Colonic mucosa (tissue), 4 donors: ENCODE measurements at regions not wholly inside any gene's neighbourhood (a gene's known extent, or its start where the extent isn't known, plus 50 kb on each side); places are given as distances from the start of the nearest gene placed in this dataset.

ENCODE experiments used
- DNase-seq: peaks from one replicate; pipeline ENCODE4 v3.0.0-alpha.2; 2020
- H3K27ac ChIP-seq: fragments of 200-600 bp; one replicate; pipeline ENCODE4 v1.8.0; 2021
- H3K27me3 ChIP-seq: fragments of 200-600 bp; one replicate; pipeline ENCODE4 v1.8.0; 2021
- H3K36me3 ChIP-seq: fragments of 200-600 bp; one replicate; pipeline ENCODE4 v1.8.0; 2021
- H3K4me1 ChIP-seq: fragments of 200-600 bp; one replicate; pipeline ENCODE4 v1.8.0; 2021; ENCODE audit warnings: mild to moderate bottlenecking
- H3K4me3 ChIP-seq: fragments of 200-600 bp; one replicate; pipeline ENCODE4 v1.8.0; 2021
- H3K9ac ChIP-seq, 2 donors: one replicate each; pipeline ENCODE4 v1.7.0; 2013; ENCODE audit warnings: control low read depth in 2 of 2, low read depth in 2 of 2, low read length in 2 of 2
- H3K9me3 ChIP-seq: fragments of 200-600 bp; one replicate; pipeline ENCODE4 v1.8.0; 2021
- intact Hi-C: fragments of 100-400 bp; cut with DNase I; formaldehyde crosslinking; loops from one replicate; pipeline ENCODE4 v1.14.1; 2022
- TF ChIP-seq, protein P1 (sequence below): fragments of 200-600 bp; IDR thresholded peaks from one replicate; pipeline ENCODE4 v1.8.0; 2022; ENCODE audit warnings: antibody characterized with exemption, mild to moderate bottlenecking
- donor health status: healthy.
- donor health status: DM: no; HTN: no; CAD: no.
- donor health status: DM: no; HTN: no; CAD: no.

DNA sequence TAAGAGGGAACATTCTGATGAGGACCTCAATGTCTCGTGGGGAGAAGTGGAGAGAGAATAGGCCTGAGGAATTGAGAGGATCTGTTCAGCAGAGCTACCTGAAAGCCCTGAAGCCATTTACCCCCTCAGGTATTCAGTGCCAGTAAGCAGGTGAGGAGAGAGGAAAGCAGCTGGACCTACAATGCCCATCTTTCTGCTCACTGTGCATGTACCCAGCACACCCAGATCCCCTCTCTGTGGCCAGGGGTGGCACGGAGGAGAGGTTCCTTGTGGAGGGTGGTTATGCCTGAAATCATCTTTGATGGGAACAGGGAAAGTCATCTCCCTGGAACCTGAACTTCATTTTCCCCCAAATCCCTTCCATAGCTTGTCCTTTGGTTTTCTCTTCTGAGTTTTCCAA lies 277.8 kb upstream of the B3GAT1 start:
- TF ChIP-seq, protein P1, sequence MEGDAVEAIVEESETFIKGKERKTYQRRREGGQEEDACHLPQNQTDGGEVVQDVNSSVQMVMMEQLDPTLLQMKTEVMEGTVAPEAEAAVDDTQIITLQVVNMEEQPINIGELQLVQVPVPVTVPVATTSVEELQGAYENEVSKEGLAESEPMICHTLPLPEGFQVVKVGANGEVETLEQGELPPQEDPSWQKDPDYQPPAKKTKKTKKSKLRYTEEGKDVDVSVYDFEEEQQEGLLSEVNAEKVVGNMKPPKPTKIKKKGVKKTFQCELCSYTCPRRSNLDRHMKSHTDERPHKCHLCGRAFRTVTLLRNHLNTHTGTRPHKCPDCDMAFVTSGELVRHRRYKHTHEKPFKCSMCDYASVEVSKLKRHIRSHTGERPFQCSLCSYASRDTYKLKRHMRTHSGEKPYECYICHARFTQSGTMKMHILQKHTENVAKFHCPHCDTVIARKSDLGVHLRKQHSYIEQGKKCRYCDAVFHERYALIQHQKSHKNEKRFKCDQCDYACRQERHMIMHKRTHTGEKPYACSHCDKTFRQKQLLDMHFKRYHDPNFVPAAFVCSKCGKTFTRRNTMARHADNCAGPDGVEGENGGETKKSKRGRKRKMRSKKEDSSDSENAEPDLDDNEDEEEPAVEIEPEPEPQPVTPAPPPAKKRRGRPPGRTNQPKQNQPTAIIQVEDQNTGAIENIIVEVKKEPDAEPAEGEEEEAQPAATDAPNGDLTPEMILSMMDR: no peak
- intact Hi-C loops: no loop called here
- Histone ChIP-seq H3K9me3 (no peaks in the 10 kb centered on the region), H3K27me3 (no peaks in the 10 kb centered on the region), H3K27ac (no peak overlapping the region), H3K4me3 (no peak overlapping the region), H3K9ac (no peak overlapping the region), H3K4me1 (no peaks in the 10 kb centered on the region), H3K36me3 (no peaks in the 10 kb centered on the region)
- no peak for DNase-seq

DNA sequence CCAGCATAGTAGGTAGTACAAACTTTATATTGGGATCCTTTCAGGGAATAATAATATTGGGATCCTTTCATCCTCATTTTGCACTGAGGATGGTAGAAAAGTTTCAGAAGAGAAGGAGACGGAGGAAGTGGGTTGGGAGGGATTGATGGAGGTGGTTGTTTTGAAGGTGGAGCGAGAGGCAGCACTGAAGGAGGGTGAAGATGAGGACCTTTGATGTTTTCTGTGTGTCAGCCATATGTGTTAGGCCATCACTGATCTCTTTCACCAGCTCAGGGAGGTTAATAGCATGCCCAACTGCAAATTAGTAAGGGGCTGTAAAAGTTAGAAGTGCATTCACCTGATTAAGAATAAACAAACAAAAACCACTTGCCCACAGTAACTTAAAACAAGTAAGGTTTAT lies 275.5 kb upstream of the B3GAT1 start:
- Histone ChIP-seq H3K4me1 (no peaks in the 10 kb centered on the region), H3K27ac (no peak overlapping the region), H3K27me3 (no peaks in the 10 kb centered on the region), H3K9me3 (no peaks in the 10 kb centered on the region), H3K36me3 (no peaks in the 10 kb centered on the region), H3K4me3 (no peak overlapping the region), H3K9ac (no peak overlapping the region)
- DNase-seq: no peak
- TF ChIP-seq, protein P1: no peak
- intact Hi-C loops: no loop called here

DNA sequence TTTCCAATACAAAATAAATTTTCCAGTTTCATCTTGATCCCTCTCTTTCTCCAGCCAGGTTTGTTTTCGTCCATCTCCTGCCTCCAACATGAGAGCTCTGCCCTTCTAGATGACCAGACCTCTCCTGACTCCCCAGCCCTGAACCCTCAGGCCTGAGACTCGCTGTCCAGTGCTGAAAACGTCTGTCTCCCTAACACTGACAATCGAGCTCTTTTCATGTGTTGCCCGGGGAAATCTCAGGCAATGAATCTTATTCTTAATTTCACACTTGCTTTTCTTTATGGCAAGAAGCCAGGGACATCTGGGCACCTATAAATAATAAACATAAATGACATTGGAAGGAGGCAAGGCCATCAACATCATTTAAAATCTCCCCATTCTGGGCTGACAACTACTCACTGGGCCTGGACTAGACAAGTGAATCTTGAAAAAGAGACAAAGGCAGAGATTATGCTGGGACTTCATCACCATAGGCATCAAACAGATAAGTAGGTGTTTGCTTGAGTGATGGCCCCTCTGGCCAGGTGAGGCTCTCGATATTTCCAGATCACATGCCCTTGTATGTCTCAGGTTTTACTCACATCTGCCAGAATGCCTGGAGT lies 274.5 kb upstream of the B3GAT1 start:
- no peak for DNase-seq
- Histone ChIP-seq H3K36me3 (no peaks in the 10 kb centered on the region), H3K4me3 (no peak overlapping the region), H3K27ac (no peak overlapping the region), H3K4me1 (no peaks in the 10 kb centered on the region), H3K9ac (no peak overlapping the region), H3K27me3 (no peaks in the 10 kb centered on the region), H3K9me3 (no peaks in the 10 kb centered on the region)
- intact Hi-C loops: no loop called here
- TF ChIP-seq, protein P1: no peak

DNA sequence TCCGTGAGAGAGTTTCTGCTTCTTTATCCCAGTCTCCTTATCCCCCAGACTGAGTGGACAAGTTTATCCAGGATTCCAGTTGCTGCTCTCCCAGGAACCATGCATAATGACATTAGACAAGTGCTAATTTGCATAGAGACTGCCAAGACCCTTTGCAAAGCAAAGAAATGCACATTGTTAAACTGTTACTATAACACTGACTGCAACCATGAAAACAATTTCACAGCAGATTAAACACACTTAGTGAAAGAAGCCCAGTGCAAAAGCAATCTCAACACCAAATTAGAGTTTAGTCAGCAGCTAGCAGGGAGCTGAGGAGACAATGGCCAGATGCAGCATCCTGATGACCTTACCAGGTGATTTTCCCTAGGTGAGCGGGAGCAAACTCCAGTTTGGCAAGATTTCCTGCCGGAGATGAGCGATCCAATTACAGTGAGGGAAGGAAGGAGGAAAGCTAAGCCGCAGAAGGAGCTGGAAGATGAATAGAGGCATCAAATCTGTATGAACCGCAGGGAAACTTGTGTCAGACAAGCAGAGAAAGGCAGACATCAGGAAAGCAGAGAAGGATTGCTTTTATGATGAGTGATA lies 273.8 kb upstream of the B3GAT1 start:
- Histone ChIP-seq H3K9me3 (no peaks in the 10 kb centered on the region), H3K27me3 (no peaks in the 10 kb centered on the region), H3K27ac (no peak overlapping the region), H3K4me3 (no peak overlapping the region), H3K4me1 (no peaks in the 10 kb centered on the region), H3K36me3 (no peaks in the 10 kb centered on the region), H3K9ac (no peak overlapping the region)
- no peak for DNase-seq
- intact Hi-C loops: no loop called here
- TF ChIP-seq, protein P1: no peak

DNA sequence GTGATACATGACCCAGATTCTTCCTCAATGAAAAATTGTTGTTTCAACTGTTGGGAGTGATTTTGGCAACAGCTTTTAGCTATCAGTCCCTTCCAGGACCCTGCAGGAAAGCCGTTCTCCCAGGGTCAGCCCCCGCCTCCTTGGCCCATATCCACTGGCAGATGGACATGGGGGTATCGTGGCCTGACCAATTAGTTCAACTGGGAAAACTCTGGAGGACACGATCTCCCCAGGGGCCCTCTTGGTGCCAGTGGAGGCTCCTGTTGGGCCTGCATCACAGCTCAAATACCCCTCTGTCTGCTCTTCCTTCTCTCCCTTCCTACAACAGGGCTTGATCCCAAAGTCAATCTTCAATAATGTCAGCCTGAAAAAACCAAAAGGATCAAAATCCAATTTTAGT lies 272.5 kb upstream of the B3GAT1 start:
- no peak for DNase-seq
- intact Hi-C loops: no loop called here
- no peak overlapping the region for H3K4me3 ChIP-seq

More for the DNA sequence above, 272.5 kb upstream of the B3GAT1 start:
- no peak overlapping the region for H3K9ac ChIP-seq
- H3K9me3 ChIP-seq: no peaks in the 10 kb centered on the region
- H3K27ac ChIP-seq: no peak overlapping the region
- no peaks in the 10 kb centered on the region for H3K36me3 ChIP-seq
- no peaks in the 10 kb centered on the region for H3K4me1 ChIP-seq
- TF ChIP-seq, protein P1: no peak
- H3K27me3 ChIP-seq: no peaks in the 10 kb centered on the region
